ENCODE measurements at regions not wholly inside any gene's neighbourhood (a gene's known extent, or its start where the extent isn't known, plus 50 kb on each side); places are given as distances from the start of the nearest gene placed in this dataset.

DNA sequence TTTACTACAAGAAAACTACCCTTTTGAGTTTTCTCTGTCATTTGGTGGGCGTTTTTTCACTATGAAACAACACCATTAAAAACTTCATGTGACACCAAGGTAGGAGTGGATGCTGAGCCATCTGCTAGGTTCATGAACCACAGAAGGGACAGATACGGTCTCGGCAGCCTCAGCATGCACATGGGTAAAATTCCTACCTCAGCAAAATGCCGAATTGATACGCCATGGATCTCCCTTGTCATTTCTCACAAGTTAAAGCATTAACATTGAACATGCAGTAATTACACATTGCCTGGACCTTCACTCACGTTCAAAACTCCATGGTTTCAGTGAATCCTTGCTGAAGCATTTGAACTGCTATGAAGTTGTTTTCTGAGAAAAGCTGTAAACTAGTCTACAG lies 121.5 kb upstream of the EGR2 start:
- CTCF ChIA-PET, result no interaction called here
- H3K4me3 ChIP-seq, result no peak overlapping the region
- H3K9ac ChIP-seq (ENCODE audit: control insufficient read depth, insufficient read depth, low read length), result no peak overlapping the region
- no peaks in the 10 kb centered on the region for H3K27me3 ChIP-seq (replicated peaks in 1 of 2; ENCODE audit: control insufficient read depth in 2 of 2, insufficient read depth in 2 of 2, low read length in 1 of 2)
- no peaks in the 10 kb centered on the region for H3K36me3 ChIP-seq (ENCODE audit: control insufficient read depth in 2 of 2, insufficient read depth in 2 of 2, low read length in 1 of 2)
- no peak for TF ChIP-seq RFX5 (IDR thresholded peaks at IDR 0.05; ENCODE audit: low read depth, low read length)
- TF ChIP-seq RUNX3 (IDR thresholded peaks at IDR 0.05; ENCODE audit: low read length), result no peak
- no peak for TF ChIP-seq ATF7 (IDR thresholded peaks at IDR 0.05; ENCODE audit: low read depth)
- TF ChIP-seq ZBED1 (IDR thresholded peaks at IDR 0.05; ENCODE audit: borderline replicate concordance), result no peak
- TF ChIP-seq SREBF1 (IDR thresholded peaks at IDR 0.05; ENCODE audit: low read length), result no peak
- TF ChIP-seq MYC (IDR thresholded peaks at IDR 0.05; ENCODE audit: insufficient read depth, insufficient read length, insufficient replicate concordance, low read length, severe bottlenecking), result no peak
- TF ChIP-seq SUZ12 (IDR thresholded peaks at IDR 0.05; ENCODE audit: unreplicated experiment), result no peak
- no peak for TF ChIP-seq LARP7 (IDR thresholded peaks at IDR 0.05)
- intact Hi-C loops (cut with micrococcal nuclease; ENCODE audit: unreplicated experiment), result no loop called here
- H3K4me1 ChIP-seq (ENCODE audit: control insufficient read depth, insufficient read depth, low read length), result no peaks in the 10 kb centered on the region
- H2AFZ ChIP-seq (ENCODE audit: control insufficient read depth, low read depth, low read length), result no peak overlapping the region
- DNase-seq (ENCODE audit: low read depth, low spot score) (no peak), ATAC-seq (no peak), FAIRE-seq (no peak)
- no TSS peak for BruUV-seq (replicated peaks)
- in situ Hi-C loops (cut with MboI), result no loop called here
- H3K4me2 ChIP-seq (ENCODE audit: control insufficient read depth, insufficient read depth), result no peak overlapping the region
- WGBS (ENCODE audit: insufficient coverage, insufficient replicate concordance, low lambda C conversion rate, missing lambda C conversion rate), result 60% methylated on average over 6 of the region's 6 CpGs
- POLR2A ChIA-PET, result no interaction called here
- H3K27ac ChIP-seq (ENCODE audit: control insufficient read depth, insufficient read depth), result no peak overlapping the region
- H3K9me3 ChIP-seq (replicated peaks; ENCODE audit: control insufficient read depth, insufficient read depth, low read length), result no peaks in the 10 kb centered on the region
- SMC1A ChIA-PET (ENCODE audit: uncharacterized antibody, unreplicated experiment), result no interaction called here
- H4K20me1 ChIP-seq (ENCODE audit: control insufficient read depth, insufficient read depth), result no peaks in the 10 kb centered on the region
- RAD21 ChIA-PET (ENCODE audit: unreplicated experiment), result no interaction called here
- H3K79me2 ChIP-seq (ENCODE audit: control insufficient read depth, insufficient read depth, low read length), result no peaks in the 10 kb centered on the region

DNA sequence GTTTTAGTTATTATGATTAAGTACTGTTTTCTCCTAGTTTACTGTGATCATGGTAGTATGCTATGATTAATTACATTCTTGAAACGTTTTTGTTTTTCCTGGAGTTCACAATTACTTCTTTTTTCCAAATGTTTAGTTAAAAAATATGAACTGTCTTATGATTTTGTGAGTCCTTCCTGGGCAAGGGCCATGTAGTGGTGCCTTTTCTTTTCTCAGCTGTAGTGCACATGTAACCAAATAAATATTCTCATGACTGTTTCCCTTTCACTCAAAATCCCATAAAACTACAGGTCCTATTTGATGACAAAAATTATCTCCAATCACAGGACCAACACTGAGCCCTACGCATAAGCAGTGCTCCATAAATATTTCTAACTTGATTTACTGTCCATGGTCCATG lies 118.9 kb upstream of the EGR2 start:
- FAIRE-seq, result no peak
- no TSS peak for BruUV-seq (replicated peaks)
- POLR2A ChIA-PET, result no interaction called here
- TF ChIP-seq ZNF274 (IDR thresholded peaks at IDR 0.05; ENCODE audit: insufficient read depth, insufficient read length) (no peak), MYB (IDR thresholded peaks at IDR 0.05; ENCODE audit: borderline replicate concordance, low read depth, low read length) (no peak), POU2F2 (IDR thresholded peaks at IDR 0.05; ENCODE audit: borderline replicate concordance, low read depth, low read length) (no peak), RB1 (IDR thresholded peaks at IDR 0.05; ENCODE audit: borderline replicate concordance) (no peak), POLR2AphosphoS2 (IDR thresholded peaks at IDR 0.05; ENCODE audit: low read depth, low read length) (no peak), ASH2L (IDR thresholded peaks at IDR 0.05; ENCODE audit: borderline replicate concordance, low read depth) (no peak), SMARCA5 (IDR thresholded peaks at IDR 0.05) (no peak), NFIC (IDR thresholded peaks at IDR 0.05; ENCODE audit: low read depth, low read length) (no peak)
- TF ChIP-seq, protein P1, sequence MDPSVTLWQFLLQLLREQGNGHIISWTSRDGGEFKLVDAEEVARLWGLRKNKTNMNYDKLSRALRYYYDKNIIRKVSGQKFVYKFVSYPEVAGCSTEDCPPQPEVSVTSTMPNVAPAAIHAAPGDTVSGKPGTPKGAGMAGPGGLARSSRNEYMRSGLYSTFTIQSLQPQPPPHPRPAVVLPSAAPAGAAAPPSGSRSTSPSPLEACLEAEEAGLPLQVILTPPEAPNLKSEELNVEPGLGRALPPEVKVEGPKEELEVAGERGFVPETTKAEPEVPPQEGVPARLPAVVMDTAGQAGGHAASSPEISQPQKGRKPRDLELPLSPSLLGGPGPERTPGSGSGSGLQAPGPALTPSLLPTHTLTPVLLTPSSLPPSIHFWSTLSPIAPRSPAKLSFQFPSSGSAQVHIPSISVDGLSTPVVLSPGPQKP (IDR thresholded peaks at IDR 0.05; ENCODE audit: low read depth, low read length), result no peak
- TF ChIP-seq, protein P2, sequence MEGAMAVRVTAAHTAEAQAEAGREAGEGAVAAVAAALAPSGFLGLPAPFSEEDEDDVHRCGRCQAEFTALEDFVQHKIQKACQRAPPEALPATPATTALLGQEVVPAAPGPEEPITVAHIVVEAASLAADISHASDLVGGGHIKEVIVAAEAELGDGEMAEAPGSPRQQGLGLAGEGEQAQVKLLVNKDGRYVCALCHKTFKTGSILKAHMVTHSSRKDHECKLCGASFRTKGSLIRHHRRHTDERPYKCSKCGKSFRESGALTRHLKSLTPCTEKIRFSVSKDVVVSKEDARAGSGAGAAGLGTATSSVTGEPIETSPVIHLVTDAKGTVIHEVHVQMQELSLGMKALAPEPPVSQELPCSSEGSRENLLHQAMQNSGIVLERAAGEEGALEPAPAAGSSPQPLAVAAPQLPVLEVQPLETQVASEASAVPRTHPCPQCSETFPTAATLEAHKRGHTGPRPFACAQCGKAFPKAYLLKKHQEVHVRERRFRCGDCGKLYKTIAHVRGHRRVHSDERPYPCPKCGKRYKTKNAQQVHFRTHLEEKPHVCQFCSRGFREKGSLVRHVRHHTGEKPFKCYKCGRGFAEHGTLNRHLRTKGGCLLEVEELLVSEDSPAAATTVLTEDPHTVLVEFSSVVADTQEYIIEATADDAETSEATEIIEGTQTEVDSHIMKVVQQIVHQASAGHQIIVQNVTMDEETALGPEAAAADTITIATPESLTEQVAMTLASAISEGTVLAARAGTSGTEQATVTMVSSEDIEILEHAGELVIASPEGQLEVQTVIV (IDR thresholded peaks at IDR 0.05; ENCODE audit: borderline replicate concordance, partially characterized antibody), result no peak

More for the DNA sequence above, 118.9 kb upstream of the EGR2 start:
- H3K27me3 ChIP-seq (replicated peaks in 1 of 2; ENCODE audit: control insufficient read depth in 2 of 2, insufficient read depth in 2 of 2, low read length in 1 of 2), result no peaks in the 10 kb centered on the region
- in situ Hi-C loops (cut with MboI), result no loop called here
- no peaks in the 10 kb centered on the region for H3K9me3 ChIP-seq (replicated peaks; ENCODE audit: control insufficient read depth, insufficient read depth, low read length)
- no peak overlapping the region for H3K4me2 ChIP-seq (ENCODE audit: control insufficient read depth, insufficient read depth)
- no peak overlapping the region for H3K9ac ChIP-seq (ENCODE audit: control insufficient read depth, insufficient read depth, low read length)
- 39% methylated on average over 2 of the region's 2 CpGs for WGBS (ENCODE audit: insufficient coverage, insufficient replicate concordance, low lambda C conversion rate, missing lambda C conversion rate)
- H3K27ac ChIP-seq (ENCODE audit: control insufficient read depth, insufficient read depth), result no peak overlapping the region
- RAD21 ChIA-PET (ENCODE audit: unreplicated experiment), result no interaction called here
- H2AFZ ChIP-seq (ENCODE audit: control insufficient read depth, low read depth, low read length), result no peak overlapping the region
- intact Hi-C loops (cut with micrococcal nuclease; ENCODE audit: unreplicated experiment), result no loop called here
- SMC1A ChIA-PET (ENCODE audit: uncharacterized antibody, unreplicated experiment), result interaction anchor here (1.0 kb wide), 1 partner anchor 9 kb away, joined by 3 read pairs; no protein-coding TSS in a partner anchor
- DNase-seq (ENCODE audit: low read depth, low spot score), result no peak
- no peak for ATAC-seq
- H3K4me1 ChIP-seq (ENCODE audit: control insufficient read depth, insufficient read depth, low read length), result no peaks in the 10 kb centered on the region
- H4K20me1 ChIP-seq (ENCODE audit: control insufficient read depth, insufficient read depth), result no peaks in the 10 kb centered on the region
- no peaks in the 10 kb centered on the region for H3K79me2 ChIP-seq (ENCODE audit: control insufficient read depth, insufficient read depth, low read length)
- no peaks in the 10 kb centered on the region for H3K36me3 ChIP-seq (ENCODE audit: control insufficient read depth in 2 of 2, insufficient read depth in 2 of 2, low read length in 1 of 2)
- CTCF ChIA-PET, result interaction anchor here (1.1 kb wide), 1 partner anchor 10 kb away, joined by 3 read pairs; no protein-coding TSS in a partner anchor
- H3K4me3 ChIP-seq, result no peak overlapping the region
